Neural progenitor cell (in vitro differentiated cells): ENCODE measurements at regions not wholly inside any gene's neighbourhood (a gene's known extent, or its start where the extent isn't known, plus 50 kb on each side); places are given as distances from the start of the nearest gene placed in this dataset.

Experiments used
- DNase-seq: peaks from one replicate; pipeline ENCODE4 v3.0.0-alpha.2; 2016; ENCODE audit warnings: low spot score
- H2AFZ ChIP-seq: fragments of 200-600 bp; sonication (generic); replicated peaks from 2 replicates; pipeline ENCODE4 v1.6.1; 2016; ENCODE audit warnings: antibody characterized with exemption
- H3F3A ChIP-seq: fragments of 200-600 bp; sonication (generic); 2 replicates; pipeline ENCODE4 v1.6.1; 2016; ENCODE audit warnings: antibody characterized with exemption, low read depth
- H3K27ac ChIP-seq: fragments of 200-600 bp; sonication (generic); 2 replicates; pipeline ENCODE4 v1.5.1; 2016; ENCODE audit warnings: mild to moderate bottlenecking
- H3K27me3 ChIP-seq: fragments of 200-600 bp; sonication (generic); 2 replicates; pipeline ENCODE4 v1.6.1; 2016; ENCODE audit warnings: mild to moderate bottlenecking, moderate library complexity
- H3K36me3 ChIP-seq: fragments of 200-600 bp; sonication (generic); 2 replicates; pipeline ENCODE4 v1.5.1; 2016
- H3K4me1 ChIP-seq: fragments of 200-600 bp; sonication (generic); 2 replicates; pipeline ENCODE4 v1.6.1; 2016; ENCODE audit warnings: mixed run types
- H3K4me2 ChIP-seq: fragments of 200-600 bp; sonication (generic); 2 replicates; pipeline ENCODE4 v1.6.1; 2016
- H3K4me3 ChIP-seq: fragments of 200-600 bp; sonication (generic); 2 replicates; pipeline ENCODE4 v1.5.1; 2016
- H3K79me2 ChIP-seq: fragments of 200-600 bp; sonication (generic); 2 replicates; pipeline ENCODE4 v1.6.1; 2016; ENCODE audit warnings: low read depth
- H3K9ac ChIP-seq: fragments of 200-600 bp; sonication (generic); 2 replicates; pipeline ENCODE4 v1.6.1; 2016
- H3K9me3 ChIP-seq: fragments of 200-600 bp; sonication (generic); 2 replicates; pipeline ENCODE4 v1.5.1; 2016; ENCODE audit warnings: low read depth
- H4K20me1 ChIP-seq: fragments of 200-600 bp; sonication (generic); 2 replicates; pipeline ENCODE4 v1.6.1; 2016; ENCODE audit warnings: low read depth
- H3K27ac Mint-ChIP-seq: 3 replicates; pipeline ENCODE4 v1.8.0; 2021; ENCODE audit warnings: mixed read lengths
- H3K27me3 Mint-ChIP-seq: 2 replicates; pipeline ENCODE4 v1.8.0; 2022; ENCODE audit warnings: low read depth, mild to moderate bottlenecking, inconsistent platforms, moderate library complexity, mixed read lengths; ENCODE audit not compliant: insufficient read depth
- H3K36me3 Mint-ChIP-seq: 3 replicates; pipeline ENCODE4 v1.8.0; 2021; ENCODE audit warnings: mixed read lengths
- H3K4me1 Mint-ChIP-seq: 3 replicates; pipeline ENCODE4 v1.8.0; 2021; ENCODE audit warnings: mixed read lengths
- H3K4me3 Mint-ChIP-seq: 3 replicates; pipeline ENCODE4 v1.8.0; 2021; ENCODE audit warnings: mild to moderate bottlenecking, moderate library complexity, mixed read lengths
- H3K9me3 Mint-ChIP-seq: 3 replicates; pipeline ENCODE4 v1.8.0; 2020; ENCODE audit warnings: mixed read lengths
- EZH2 ChIP-seq: fragments of 200-600 bp; sonication (generic); IDR thresholded peaks from 2 replicates; pipeline ENCODE4 v1.6.1; 2017; ENCODE audit warnings: antibody characterized with exemption, mild to moderate bottlenecking, moderate library complexity
- EZH2phosphoT487 ChIP-seq: fragments of 200-600 bp; sonication (generic); IDR thresholded peaks from 2 replicates; pipeline ENCODE4 v1.6.1; 2017; ENCODE audit warnings: antibody characterized with exemption
- TF ChIP-seq, protein P1 (sequence below): fragments of 200-600 bp; sonication (generic); IDR thresholded peaks from 2 replicates; pipeline ENCODE4 v1.5.1; 2017; ENCODE audit warnings: antibody characterized with exemption, mild to moderate bottlenecking

- no peaks in the 10 kb centered on the region for H3K36me3 ChIP-seq
- no peaks in the 10 kb centered on the region for H3K9me3 ChIP-seq
- H3K9ac ChIP-seq: no peak overlapping the region
- Mint-ChIP-seq H3K27ac (no peak overlapping the region), H3K4me3 (no peak overlapping the region), H3K4me1 (peaks cover 13% of the 10 kb centered on the region), H3K27me3 (no peaks in the 10 kb centered on the region), H3K9me3 (no peaks in the 10 kb centered on the region), H3K36me3 (no peaks in the 10 kb centered on the region)
- peaks cover 29% of the 10 kb centered on the region for H3K79me2 ChIP-seq
- TF ChIP-seq EZH2phosphoT487 (no peak), EZH2 (no peak)
- TF ChIP-seq, protein P1, sequence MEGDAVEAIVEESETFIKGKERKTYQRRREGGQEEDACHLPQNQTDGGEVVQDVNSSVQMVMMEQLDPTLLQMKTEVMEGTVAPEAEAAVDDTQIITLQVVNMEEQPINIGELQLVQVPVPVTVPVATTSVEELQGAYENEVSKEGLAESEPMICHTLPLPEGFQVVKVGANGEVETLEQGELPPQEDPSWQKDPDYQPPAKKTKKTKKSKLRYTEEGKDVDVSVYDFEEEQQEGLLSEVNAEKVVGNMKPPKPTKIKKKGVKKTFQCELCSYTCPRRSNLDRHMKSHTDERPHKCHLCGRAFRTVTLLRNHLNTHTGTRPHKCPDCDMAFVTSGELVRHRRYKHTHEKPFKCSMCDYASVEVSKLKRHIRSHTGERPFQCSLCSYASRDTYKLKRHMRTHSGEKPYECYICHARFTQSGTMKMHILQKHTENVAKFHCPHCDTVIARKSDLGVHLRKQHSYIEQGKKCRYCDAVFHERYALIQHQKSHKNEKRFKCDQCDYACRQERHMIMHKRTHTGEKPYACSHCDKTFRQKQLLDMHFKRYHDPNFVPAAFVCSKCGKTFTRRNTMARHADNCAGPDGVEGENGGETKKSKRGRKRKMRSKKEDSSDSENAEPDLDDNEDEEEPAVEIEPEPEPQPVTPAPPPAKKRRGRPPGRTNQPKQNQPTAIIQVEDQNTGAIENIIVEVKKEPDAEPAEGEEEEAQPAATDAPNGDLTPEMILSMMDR: no peak
- no peak overlapping the region for H3K27ac ChIP-seq
- no peak for DNase-seq
- no peak overlapping the region for H3K4me3 ChIP-seq
- no peak overlapping the region for H2AFZ ChIP-seq
- H3F3A ChIP-seq: peaks cover 4% of the 10 kb centered on the region
- H4K20me1 ChIP-seq: no peaks in the 10 kb centered on the region
- H3K4me2 ChIP-seq: no peak overlapping the region
- H3K27me3 ChIP-seq: no peaks in the 10 kb centered on the region
- H3K4me1 ChIP-seq: peaks cover 14% of the 10 kb centered on the region
Observed at GRCh38 chr14:71441126-71441525, 491.1 kb upstream of the RGS6 start.

- Mint-ChIP-seq H3K9me3 (no peaks in the 10 kb centered on the region), H3K27ac (no peak overlapping the region), H3K36me3 (no peaks in the 10 kb centered on the region), H3K4me3 (no peak overlapping the region), H3K27me3 (no peaks in the 10 kb centered on the region), H3K4me1 (peaks cover under 1% of the 10 kb centered on the region)
- peaks cover 30% of the 10 kb centered on the region for H3K79me2 ChIP-seq
- H3F3A ChIP-seq: peaks cover 4% of the 10 kb centered on the region
- no peak for DNase-seq
- no peaks in the 10 kb centered on the region for H3K36me3 ChIP-seq
- TF ChIP-seq EZH2phosphoT487: no peak
- TF ChIP-seq, protein P1: no peak
- no peak for TF ChIP-seq EZH2
- no peaks in the 10 kb centered on the region for H4K20me1 ChIP-seq
- no peak overlapping the region for H3K27ac ChIP-seq
- no peak overlapping the region for H2AFZ ChIP-seq
- H3K4me1 ChIP-seq: peaks cover 7% of the 10 kb centered on the region
- no peak overlapping the region for H3K4me3 ChIP-seq
- no peaks in the 10 kb centered on the region for H3K27me3 ChIP-seq
- H3K4me2 ChIP-seq: no peak overlapping the region
- H3K9ac ChIP-seq: no peak overlapping the region
- H3K9me3 ChIP-seq: no peaks in the 10 kb centered on the region
Observed at GRCh38 chr14:71444030-71444822, 488.0 kb upstream of the RGS6 start.

DNA sequence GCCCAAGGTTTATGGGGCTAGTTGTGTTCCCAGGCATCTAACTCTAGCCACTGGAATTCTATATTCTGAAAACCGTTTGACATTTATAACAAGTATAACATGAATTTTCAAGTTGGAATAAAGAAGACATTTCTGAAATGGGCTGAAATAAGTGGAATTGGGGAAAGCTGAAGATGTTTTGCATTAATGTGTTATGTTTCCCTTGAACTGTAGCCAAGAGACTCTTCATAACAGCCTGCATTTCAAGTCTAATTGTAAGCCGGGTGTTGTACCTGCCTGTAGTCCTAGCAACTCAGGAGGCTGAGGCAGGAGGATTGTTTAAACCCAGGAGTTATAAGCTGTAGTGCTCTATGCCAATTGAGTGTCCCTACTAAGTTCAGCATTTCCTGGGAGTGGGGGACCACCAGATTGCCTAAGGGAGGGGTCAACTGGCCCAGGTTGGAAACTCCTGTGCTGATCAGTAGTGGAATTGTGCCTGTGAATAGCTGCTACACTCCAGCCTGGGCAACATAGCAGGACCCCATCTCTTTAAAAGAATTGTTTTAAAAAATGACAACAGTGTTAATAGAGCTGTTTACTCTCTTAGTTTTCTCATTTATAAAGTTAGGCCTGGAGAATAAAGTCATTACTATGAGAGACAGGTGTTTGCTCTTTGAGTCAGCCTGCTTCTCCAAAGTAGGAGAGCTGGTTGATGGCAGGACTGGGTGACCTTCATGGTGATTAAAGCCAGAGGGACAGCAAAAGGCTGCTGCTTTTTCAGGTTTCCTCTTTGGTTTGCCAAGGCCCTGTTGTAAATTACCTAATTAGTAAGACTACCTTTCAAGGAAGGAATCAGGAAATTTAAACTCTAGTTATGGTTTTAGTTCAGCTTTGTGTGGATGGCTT, 483.6 kb upstream of the RGS6 start:
- Histone ChIP-seq H3K9ac (no peak overlapping the region), H3K27ac (no peak overlapping the region), H3K27me3 (no peaks in the 10 kb centered on the region), H3F3A (peaks cover 4% of the 10 kb centered on the region), H4K20me1 (no peaks in the 10 kb centered on the region), H3K79me2 (peaks cover 25% of the 10 kb centered on the region), H3K4me1 (peaks cover 5% of the 10 kb centered on the region), H3K9me3 (no peaks in the 10 kb centered on the region), H3K4me2 (no peak overlapping the region), H2AFZ (no peak overlapping the region), H3K36me3 (no peaks in the 10 kb centered on the region), H3K4me3 (no peak overlapping the region)
- DNase-seq: no peak
- Mint-ChIP-seq H3K9me3 (no peaks in the 10 kb centered on the region), H3K36me3 (no peaks in the 10 kb centered on the region), H3K4me3 (no peak overlapping the region), H3K27me3 (no peaks in the 10 kb centered on the region), H3K27ac (no peak overlapping the region), H3K4me1 (no peaks in the 10 kb centered on the region)
- TF ChIP-seq, protein P1: no peak
- TF ChIP-seq EZH2: no peak
- no peak for TF ChIP-seq EZH2phosphoT487
